ENCODE measurements at regions not wholly inside any gene's neighbourhood (a gene's known extent, or its start where the extent isn't known, plus 50 kb on each side); places are given as distances from the start of the nearest gene placed in this dataset.

GRCh38 chr2:6423157-6423556, 442.6 kb downstream of the CMPK2 start:
- no peak overlapping the region for H3K4me3 ChIP-seq
- no peaks in the 10 kb centered on the region for H3K4me1 ChIP-seq
- no peaks in the 10 kb centered on the region for H3K27me3 ChIP-seq
- TF ChIP-seq CTCF (IDR thresholded peaks at IDR 0.05), result no peak
- intact Hi-C loops (cut with DNase I), result no loop called here
- no peak overlapping the region for H3K27ac ChIP-seq
- H3K36me3 ChIP-seq, result no peaks in the 10 kb centered on the region
- no peaks in the 10 kb centered on the region for H3K9me3 ChIP-seq
- DNase-seq (ENCODE audit: low spot score in 2 of 2), result no peak

- no peak for TF ChIP-seq CTCF (IDR thresholded peaks at IDR 0.05)
- intact Hi-C loops (cut with DNase I), result no loop called here
- no peak for DNase-seq (ENCODE audit: low spot score in 2 of 2)
Measured at GRCh38 chr2:6423944-6424343, 441.8 kb downstream of the CMPK2 start.

GRCh38 chr2:6425032-6425431, 440.7 kb downstream of the CMPK2 start:
- Histone ChIP-seq H3K9me3 (no peaks in the 10 kb centered on the region), H3K27me3 (no peaks in the 10 kb centered on the region), H3K36me3 (no peaks in the 10 kb centered on the region), H3K4me1 (no peaks in the 10 kb centered on the region), H3K27ac (no peak overlapping the region), H3K4me3 (no peak overlapping the region)
- no peak for TF ChIP-seq CTCF (IDR thresholded peaks at IDR 0.05)
- DNase-seq (ENCODE audit: low spot score in 2 of 2), result no peak
- intact Hi-C loops (cut with DNase I), result no loop called here

More at GRCh38 chr2:6423944-6424343, 441.8 kb downstream of the CMPK2 start:
- no peaks in the 10 kb centered on the region for H3K4me1 ChIP-seq
- no peak overlapping the region for H3K4me3 ChIP-seq
- no peak overlapping the region for H3K27ac ChIP-seq
- no peaks in the 10 kb centered on the region for H3K36me3 ChIP-seq
- no peaks in the 10 kb centered on the region for H3K9me3 ChIP-seq
- H3K27me3 ChIP-seq, result no peaks in the 10 kb centered on the region

GRCh38 chr2:6429210-6429986, 436.3 kb downstream of the CMPK2 start:
- Histone ChIP-seq H3K36me3 (no peaks in the 10 kb centered on the region), H3K9me3 (no peaks in the 10 kb centered on the region), H3K4me1 (no peaks in the 10 kb centered on the region), H3K4me3 (no peak overlapping the region), H3K27ac (no peak overlapping the region), H3K27me3 (no peaks in the 10 kb centered on the region)
- TF ChIP-seq CTCF (IDR thresholded peaks at IDR 0.05), result no peak
- DNase-seq (ENCODE audit: low spot score in 2 of 2), result no peak
- intact Hi-C loops (cut with DNase I), result no loop called here

- Histone ChIP-seq H3K4me1 (no peaks in the 10 kb centered on the region), H3K27me3 (no peaks in the 10 kb centered on the region), H3K4me3 (no peak overlapping the region), H3K27ac (no peak overlapping the region), H3K36me3 (no peaks in the 10 kb centered on the region), H3K9me3 (no peaks in the 10 kb centered on the region)
- no peak for DNase-seq (ENCODE audit: low spot score in 2 of 2)
- intact Hi-C loops (cut with DNase I), result no loop called here
- TF ChIP-seq CTCF (IDR thresholded peaks at IDR 0.05), result no peak
Measured at GRCh38 chr2:6434438-6434837, 431.3 kb downstream of the CMPK2 start.
